ENCODE measurements at regions not wholly inside any gene's neighbourhood (a gene's known extent, or its start where the extent isn't known, plus 50 kb on each side); places are given as distances from the start of the nearest gene placed in this dataset.

DNA sequence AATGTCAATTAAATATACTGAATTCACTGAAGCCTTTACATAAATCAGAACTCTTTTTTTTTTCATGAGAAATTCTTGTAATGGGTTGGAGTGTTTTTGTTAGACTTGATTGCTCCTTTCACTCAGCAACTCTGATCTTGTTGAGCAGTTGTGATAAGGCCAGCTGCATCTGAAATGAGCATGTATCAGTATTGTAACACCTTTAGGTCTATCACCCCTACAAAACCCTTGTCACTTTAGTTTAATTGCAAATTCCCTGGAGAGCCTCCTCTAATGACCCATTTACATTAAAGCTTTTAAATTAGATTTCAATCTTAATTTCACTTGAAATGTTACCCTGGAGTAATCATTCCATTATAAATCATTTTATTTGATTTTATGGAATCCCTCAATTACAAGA lies 346.8 kb upstream of the TCF4 start:
- peaks cover 30% of the 10 kb centered on the region for H3K27me3 Mint-ChIP-seq
- no peaks in the 10 kb centered on the region for H3K4me1 Mint-ChIP-seq (ENCODE audit: low read depth)
- DNase-seq (ENCODE audit: low spot score, unreplicated experiment): no peak
- peaks cover 5% of the 10 kb centered on the region for H3K36me3 Mint-ChIP-seq (ENCODE audit: insufficient read depth)
- TF ChIP-seq, protein P1, sequence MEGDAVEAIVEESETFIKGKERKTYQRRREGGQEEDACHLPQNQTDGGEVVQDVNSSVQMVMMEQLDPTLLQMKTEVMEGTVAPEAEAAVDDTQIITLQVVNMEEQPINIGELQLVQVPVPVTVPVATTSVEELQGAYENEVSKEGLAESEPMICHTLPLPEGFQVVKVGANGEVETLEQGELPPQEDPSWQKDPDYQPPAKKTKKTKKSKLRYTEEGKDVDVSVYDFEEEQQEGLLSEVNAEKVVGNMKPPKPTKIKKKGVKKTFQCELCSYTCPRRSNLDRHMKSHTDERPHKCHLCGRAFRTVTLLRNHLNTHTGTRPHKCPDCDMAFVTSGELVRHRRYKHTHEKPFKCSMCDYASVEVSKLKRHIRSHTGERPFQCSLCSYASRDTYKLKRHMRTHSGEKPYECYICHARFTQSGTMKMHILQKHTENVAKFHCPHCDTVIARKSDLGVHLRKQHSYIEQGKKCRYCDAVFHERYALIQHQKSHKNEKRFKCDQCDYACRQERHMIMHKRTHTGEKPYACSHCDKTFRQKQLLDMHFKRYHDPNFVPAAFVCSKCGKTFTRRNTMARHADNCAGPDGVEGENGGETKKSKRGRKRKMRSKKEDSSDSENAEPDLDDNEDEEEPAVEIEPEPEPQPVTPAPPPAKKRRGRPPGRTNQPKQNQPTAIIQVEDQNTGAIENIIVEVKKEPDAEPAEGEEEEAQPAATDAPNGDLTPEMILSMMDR (IDR thresholded peaks at IDR 0.05; ENCODE audit: unreplicated experiment): no peak
- no peak overlapping the region for H3K27ac Mint-ChIP-seq
- H3K4me3 Mint-ChIP-seq (ENCODE audit: low read depth): no peak overlapping the region
- peaks cover 22% of the 10 kb centered on the region for H3K9me3 Mint-ChIP-seq (ENCODE audit: low read depth)

DNA sequence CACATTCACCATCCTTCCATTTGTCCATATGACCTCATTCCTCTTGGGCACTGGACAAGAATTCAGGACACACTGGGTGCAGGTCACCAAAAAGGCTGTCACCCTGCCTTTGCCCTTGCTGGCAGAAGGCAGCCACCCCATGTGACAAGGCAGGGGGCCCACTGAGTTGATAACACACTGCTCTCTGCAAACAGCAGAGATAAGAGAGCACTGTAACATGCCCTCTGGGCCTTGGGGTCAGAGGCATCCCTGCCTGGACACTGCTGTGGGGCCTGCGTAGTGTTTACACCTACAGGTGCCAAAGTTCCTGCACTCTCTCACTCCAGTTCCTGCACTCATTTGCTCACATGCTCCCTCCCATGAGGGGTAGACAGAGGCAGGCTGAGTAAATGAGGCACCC lies 344.7 kb upstream of the TCF4 start:
- Mint-ChIP-seq H3K9me3 (ENCODE audit: low read depth) (peaks cover 19% of the 10 kb centered on the region), H3K4me3 (ENCODE audit: low read depth) (no peak overlapping the region), H3K36me3 (ENCODE audit: insufficient read depth) (peaks cover 4% of the 10 kb centered on the region)

DNA sequence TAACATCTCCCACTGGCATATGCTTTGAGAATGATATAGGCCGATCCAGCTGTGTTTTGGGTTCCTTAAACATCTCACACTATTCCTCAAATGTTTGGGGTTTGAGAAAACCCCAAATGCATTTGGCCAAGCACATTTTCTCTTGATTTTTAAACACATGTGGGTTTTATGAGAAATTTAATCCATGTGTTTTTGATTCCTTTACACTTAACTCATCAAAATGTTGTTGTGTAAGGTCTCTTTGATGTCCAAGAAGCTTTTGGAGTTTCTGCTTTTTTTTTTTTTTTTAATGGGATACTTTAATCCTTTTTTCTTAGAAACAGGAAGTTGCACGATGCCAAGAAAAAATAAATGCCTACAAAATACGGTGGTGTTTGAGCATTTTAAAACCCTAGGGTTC lies 339.8 kb upstream of the TCF4 start:
- H3K27ac Mint-ChIP-seq: no peak overlapping the region
- H3K9me3 Mint-ChIP-seq (ENCODE audit: low read depth): no peaks in the 10 kb centered on the region
- TF ChIP-seq, protein P1 (IDR thresholded peaks at IDR 0.05; ENCODE audit: unreplicated experiment): no peak
- no peak overlapping the region for H3K4me3 Mint-ChIP-seq (ENCODE audit: low read depth)
- no peak for DNase-seq (ENCODE audit: low spot score, unreplicated experiment)
- H3K4me1 Mint-ChIP-seq (ENCODE audit: low read depth): peaks cover 3% of the 10 kb centered on the region
- peaks cover 58% of the 10 kb centered on the region for H3K27me3 Mint-ChIP-seq
- H3K36me3 Mint-ChIP-seq (ENCODE audit: insufficient read depth): peaks cover 3% of the 10 kb centered on the region

More for the DNA sequence above, 344.7 kb upstream of the TCF4 start:
- Mint-ChIP-seq H3K4me1 (ENCODE audit: low read depth) (peaks cover 3% of the 10 kb centered on the region), H3K27me3 (peaks cover 47% of the 10 kb centered on the region), H3K27ac (no peak overlapping the region)
- DNase-seq (ENCODE audit: low spot score, unreplicated experiment): no peak
- TF ChIP-seq, protein P1 (IDR thresholded peaks at IDR 0.05; ENCODE audit: unreplicated experiment): no peak

DNA sequence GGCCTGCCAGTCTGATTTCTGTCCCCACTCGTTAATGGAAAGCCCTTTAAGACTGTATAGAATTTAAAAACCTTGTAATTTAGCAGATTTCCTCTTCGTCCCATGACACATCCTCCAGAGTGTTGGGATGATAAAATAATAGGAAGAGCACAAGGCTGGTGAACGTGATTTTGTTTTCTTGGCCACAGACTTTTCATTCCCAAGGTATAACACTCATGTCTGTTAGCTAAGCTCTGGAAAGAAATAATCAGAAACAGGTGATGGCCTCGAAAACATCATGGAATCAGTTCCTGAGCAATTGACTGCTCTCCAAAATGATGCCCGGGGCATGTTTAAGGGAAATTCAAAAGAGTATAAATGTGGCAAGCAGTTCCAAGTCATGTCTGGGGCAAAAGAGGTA lies 337.8 kb upstream of the TCF4 start:
- DNase-seq (ENCODE audit: low spot score, unreplicated experiment): no peak
- peaks cover 40% of the 10 kb centered on the region for H3K27me3 Mint-ChIP-seq
- H3K27ac Mint-ChIP-seq: no peak overlapping the region
- H3K4me1 Mint-ChIP-seq (ENCODE audit: low read depth): peaks cover 3% of the 10 kb centered on the region
- no peaks in the 10 kb centered on the region for H3K36me3 Mint-ChIP-seq (ENCODE audit: insufficient read depth)
- TF ChIP-seq, protein P1 (IDR thresholded peaks at IDR 0.05; ENCODE audit: unreplicated experiment): no peak
- no peak overlapping the region for H3K4me3 Mint-ChIP-seq (ENCODE audit: low read depth)
- no peaks in the 10 kb centered on the region for H3K9me3 Mint-ChIP-seq (ENCODE audit: low read depth)

DNA sequence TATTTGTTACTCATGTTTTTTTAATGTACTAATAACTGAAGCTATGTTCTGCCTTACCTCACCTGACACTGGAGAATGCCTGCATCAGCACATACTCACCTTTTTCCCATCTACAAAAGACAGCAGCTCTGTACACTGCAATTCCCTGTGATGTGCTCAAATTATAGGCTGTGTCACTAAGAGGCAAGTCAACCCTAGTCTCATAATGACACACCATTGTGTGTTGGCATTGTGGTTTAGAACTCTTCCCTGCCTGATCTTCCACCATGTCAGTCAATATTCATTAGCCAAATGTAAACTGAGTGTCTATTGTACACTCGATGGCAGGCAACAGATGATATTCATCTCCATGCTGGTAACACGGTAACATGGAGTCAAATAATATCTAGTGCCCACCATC lies 332.1 kb upstream of the TCF4 start:
- no peak for DNase-seq (ENCODE audit: low spot score, unreplicated experiment)
- TF ChIP-seq, protein P1 (IDR thresholded peaks at IDR 0.05; ENCODE audit: unreplicated experiment): no peak
- peaks cover 4% of the 10 kb centered on the region for H3K27me3 Mint-ChIP-seq
- H3K27ac Mint-ChIP-seq: no peak overlapping the region
- no peaks in the 10 kb centered on the region for H3K4me1 Mint-ChIP-seq (ENCODE audit: low read depth)
- H3K36me3 Mint-ChIP-seq (ENCODE audit: insufficient read depth): peaks cover 2% of the 10 kb centered on the region
- peaks cover 8% of the 10 kb centered on the region for H3K9me3 Mint-ChIP-seq (ENCODE audit: low read depth)
- H3K4me3 Mint-ChIP-seq (ENCODE audit: low read depth): no peak overlapping the region

Measured in progenitor cell of endocrine pancreas (in vitro differentiated cells).